ENCODE measurements at regions not wholly inside any gene's neighbourhood (a gene's known extent, or its start where the extent isn't known, plus 50 kb on each side); places are given as distances from the start of the nearest gene placed in this dataset.

- TF ChIP-seq BACH2 (CRISPR knock-in tag; IDR thresholded peaks at IDR 0.05; ENCODE audit: borderline replicate concordance) (no peak), TOX (CRISPR knock-in tag; IDR thresholded peaks at IDR 0.05; ENCODE audit: borderline replicate concordance) (no peak), CSDC2 (CRISPR knock-in tag; IDR thresholded peaks at IDR 0.05) (no peak), CSRNP3 (CRISPR knock-in tag; IDR thresholded peaks at IDR 0.05) (no peak), PATZ1 (CRISPR knock-in tag; IDR thresholded peaks at IDR 0.05; ENCODE audit: borderline replicate concordance) (no peak), TCF4 (CRISPR knock-in tag; IDR thresholded peaks at IDR 0.05; ENCODE audit: borderline replicate concordance) (no peak), ZFP3 (CRISPR knock-in tag; IDR thresholded peaks at IDR 0.05) (no peak), RARB (CRISPR knock-in tag; IDR thresholded peaks at IDR 0.05) (no peak), SNAI2 (CRISPR knock-in tag; IDR thresholded peaks at IDR 0.05) (no peak), ZFP30 (CRISPR knock-in tag; IDR thresholded peaks at IDR 0.05) (no peak), ZC3H10 (CRISPR knock-in tag; IDR thresholded peaks at IDR 0.05) (no peak), ZNF565 (CRISPR knock-in tag; conservative IDR thresholded peaks at IDR 0.05; ENCODE audit: low read depth) (no peak), TSHZ2 (CRISPR knock-in tag; IDR thresholded peaks at IDR 0.05) (no peak), CREB5 (CRISPR knock-in tag; IDR thresholded peaks at IDR 0.05; ENCODE audit: low read depth) (no peak), ISL1 (CRISPR knock-in tag; IDR thresholded peaks at IDR 0.05) (no peak), ZNF8 (CRISPR knock-in tag; IDR thresholded peaks at IDR 0.05) (no peak), ESRRG (CRISPR knock-in tag; IDR thresholded peaks at IDR 0.05) (no peak)
- ATAC-seq, result no peak
These were observed 228.7 kb downstream of the YTHDC2 start for GRCh38 chr5:113742176-113742575.

- TF ChIP-seq ZNF565 (CRISPR knock-in tag; conservative IDR thresholded peaks at IDR 0.05; ENCODE audit: low read depth) (no peak), BACH2 (CRISPR knock-in tag; IDR thresholded peaks at IDR 0.05; ENCODE audit: borderline replicate concordance) (no peak), ZNF70 (CRISPR knock-in tag; IDR thresholded peaks at IDR 0.05) (no peak), TCF4 (CRISPR knock-in tag; IDR thresholded peaks at IDR 0.05; ENCODE audit: borderline replicate concordance) (no peak), ZC3H10 (CRISPR knock-in tag; IDR thresholded peaks at IDR 0.05) (no peak), ESRRG (CRISPR knock-in tag; IDR thresholded peaks at IDR 0.05) (no peak), CSDC2 (CRISPR knock-in tag; IDR thresholded peaks at IDR 0.05) (no peak), TOX (CRISPR knock-in tag; IDR thresholded peaks at IDR 0.05; ENCODE audit: borderline replicate concordance) (no peak), TSHZ2 (CRISPR knock-in tag; IDR thresholded peaks at IDR 0.05) (no peak)
- ATAC-seq, result no peak
These were observed 229.1 kb downstream of the YTHDC2 start for GRCh38 chr5:113742639-113743038.

GRCh38 chr5:113748403-113748802 is 234.9 kb downstream of the YTHDC2 start:
- TF ChIP-seq ZNF70 (CRISPR knock-in tag; IDR thresholded peaks at IDR 0.05) (no peak), CREB5 (CRISPR knock-in tag; IDR thresholded peaks at IDR 0.05; ENCODE audit: low read depth) (no peak), GLIS3 (CRISPR knock-in tag; IDR thresholded peaks at IDR 0.05) (no peak), ZNF8 (CRISPR knock-in tag; IDR thresholded peaks at IDR 0.05) (no peak), ZFP3 (CRISPR knock-in tag; IDR thresholded peaks at IDR 0.05) (no peak)
- ATAC-seq, result no peak

All from SK-N-SH treated with all-trans-retinoic acid at 6 μM for 48 hours (cell line).